ENCODE measurements at regions not wholly inside any gene's neighbourhood (a gene's known extent, or its start where the extent isn't known, plus 50 kb on each side); places are given as distances from the start of the nearest gene placed in this dataset.

GRCh38 chr16:56121156-56121500, 70.2 kb upstream of the GNAO1 start:
- no peak for TF ChIP-seq CTCF (conservative IDR thresholded peaks at IDR 0.05)
- no peak for DNase-seq (ENCODE audit: extremely low spot score, unreplicated experiment)
- H3K4me3 Mint-ChIP-seq = no peak overlapping the region
- no peaks in the 10 kb centered on the region for H3K9me3 Mint-ChIP-seq
- H3K36me3 Mint-ChIP-seq = no peaks in the 10 kb centered on the region
- H3K4me1 Mint-ChIP-seq (ENCODE audit: unreplicated experiment) = peaks cover 13% of the 10 kb centered on the region
- H3K27ac Mint-ChIP-seq = no peak overlapping the region
- peaks cover 2% of the 10 kb centered on the region for H3K27me3 Mint-ChIP-seq

GRCh38 chr16:56120447-56121155, 70.7 kb upstream of the GNAO1 start:
- DNase-seq (ENCODE audit: extremely low spot score, unreplicated experiment) = no peak
- no peaks in the 10 kb centered on the region for H3K36me3 Mint-ChIP-seq
- no peak overlapping the region for H3K4me3 Mint-ChIP-seq
- H3K9me3 Mint-ChIP-seq = no peaks in the 10 kb centered on the region
- no peak overlapping the region for H3K27ac Mint-ChIP-seq
- H3K4me1 Mint-ChIP-seq (ENCODE audit: unreplicated experiment) = peaks cover 14% of the 10 kb centered on the region
- TF ChIP-seq CTCF (conservative IDR thresholded peaks at IDR 0.05) = no peak
- peaks cover 3% of the 10 kb centered on the region for H3K27me3 Mint-ChIP-seq

- H3K4me1 Mint-ChIP-seq (ENCODE audit: unreplicated experiment) = peaks cover 4% of the 10 kb centered on the region
- H3K36me3 Mint-ChIP-seq = no peaks in the 10 kb centered on the region
- H3K27me3 Mint-ChIP-seq = peaks cover 3% of the 10 kb centered on the region
- TF ChIP-seq CTCF (conservative IDR thresholded peaks at IDR 0.05) = no peak
- H3K9me3 Mint-ChIP-seq = no peaks in the 10 kb centered on the region
- no peak overlapping the region for H3K4me3 Mint-ChIP-seq
- no peak overlapping the region for H3K27ac Mint-ChIP-seq
- DNase-seq (ENCODE audit: extremely low spot score, unreplicated experiment) = no peak
Measured at GRCh38 chr16:56119133-56119532, 72.2 kb upstream of the GNAO1 start.

- peaks cover 3% of the 10 kb centered on the region for H3K27me3 Mint-ChIP-seq
- H3K4me3 Mint-ChIP-seq = no peak overlapping the region
- no peaks in the 10 kb centered on the region for H3K36me3 Mint-ChIP-seq
- no peak overlapping the region for H3K27ac Mint-ChIP-seq
- DNase-seq (ENCODE audit: extremely low spot score, unreplicated experiment) = no peak
- no peak for TF ChIP-seq CTCF (conservative IDR thresholded peaks at IDR 0.05)
- H3K4me1 Mint-ChIP-seq (ENCODE audit: unreplicated experiment) = peaks cover 4% of the 10 kb centered on the region
- no peaks in the 10 kb centered on the region for H3K9me3 Mint-ChIP-seq
Measured at GRCh38 chr16:56116577-56116964, 74.7 kb upstream of the GNAO1 start.

DNA sequence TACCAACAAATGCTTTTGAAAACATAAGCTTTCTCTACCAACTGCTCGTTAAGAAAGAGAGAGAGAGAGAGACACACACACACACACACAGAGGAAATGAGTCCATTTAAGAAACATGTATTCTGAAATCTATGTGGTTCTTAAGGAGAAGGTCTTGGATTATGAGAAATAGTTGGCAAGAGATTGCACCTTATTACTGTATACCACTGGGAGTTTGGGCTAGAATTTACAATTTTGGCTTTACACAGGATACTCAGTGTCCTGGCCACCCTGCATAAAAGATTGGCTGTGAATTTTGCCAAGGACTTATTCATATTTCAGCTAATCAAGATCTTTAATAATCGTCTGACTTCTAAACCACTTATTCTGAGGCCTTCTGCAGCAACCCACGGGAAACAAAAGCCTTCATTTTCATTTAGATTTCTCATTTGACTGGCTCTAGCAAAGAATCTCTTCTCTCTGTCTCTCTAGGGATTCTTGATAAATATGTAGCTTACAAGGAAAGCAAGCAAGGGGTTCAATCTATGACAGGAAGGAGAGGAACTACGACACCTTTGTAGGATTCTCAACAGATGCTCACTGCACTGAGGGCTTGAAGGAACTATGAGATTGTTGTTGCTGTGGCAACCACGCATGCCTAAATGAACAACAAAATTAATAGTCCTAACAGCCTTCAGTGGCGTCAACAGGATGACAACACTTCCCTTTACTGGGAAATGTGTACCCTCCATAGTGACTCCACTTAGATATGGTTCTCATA, 75.3 kb upstream of the GNAO1 start:
- Mint-ChIP-seq H3K9me3 (no peaks in the 10 kb centered on the region), H3K36me3 (no peaks in the 10 kb centered on the region), H3K4me3 (no peak overlapping the region), H3K4me1 (ENCODE audit: unreplicated experiment) (peaks cover 4% of the 10 kb centered on the region), H3K27ac (no peak overlapping the region), H3K27me3 (peaks cover 3% of the 10 kb centered on the region)
- TF ChIP-seq CTCF (conservative IDR thresholded peaks at IDR 0.05) = no peak
- no peak for DNase-seq (ENCODE audit: extremely low spot score, unreplicated experiment)

Measured in type B pancreatic cell (in vitro differentiated cells).